ENCODE measurements at regions not wholly inside any gene's neighbourhood (a gene's known extent, or its start where the extent isn't known, plus 50 kb on each side); places are given as distances from the start of the nearest gene placed in this dataset.

GRCh38 chr6:85866758-85867401, 224.2 kb upstream of the SYNCRIP start:
- H3K4me3 ChIP-seq (replicated peaks; ENCODE audit: insufficient read depth, low read length), result no peak overlapping the region
- DNase-seq (ENCODE audit: low read depth in 1 of 2, low spot score in 1 of 2), result no peak
- H3K27me3 ChIP-seq (ENCODE audit: insufficient read depth, poor library complexity, severe bottlenecking), result peaks cover 2% of the 10 kb centered on the region
- TF ChIP-seq POLR2AphosphoS5 (IDR thresholded peaks at IDR 0.05; ENCODE audit: low read depth), result no peak
- no peak for TF ChIP-seq REST (IDR thresholded peaks at IDR 0.05; ENCODE audit: insufficient replicate concordance, low read depth)
- no peak for TF ChIP-seq SPI1 (IDR thresholded peaks at IDR 0.05; ENCODE audit: borderline replicate concordance, low read depth)
- TF ChIP-seq GABPA (IDR thresholded peaks at IDR 0.05; ENCODE audit: low read depth), result no peak
- TF ChIP-seq, protein P1, sequence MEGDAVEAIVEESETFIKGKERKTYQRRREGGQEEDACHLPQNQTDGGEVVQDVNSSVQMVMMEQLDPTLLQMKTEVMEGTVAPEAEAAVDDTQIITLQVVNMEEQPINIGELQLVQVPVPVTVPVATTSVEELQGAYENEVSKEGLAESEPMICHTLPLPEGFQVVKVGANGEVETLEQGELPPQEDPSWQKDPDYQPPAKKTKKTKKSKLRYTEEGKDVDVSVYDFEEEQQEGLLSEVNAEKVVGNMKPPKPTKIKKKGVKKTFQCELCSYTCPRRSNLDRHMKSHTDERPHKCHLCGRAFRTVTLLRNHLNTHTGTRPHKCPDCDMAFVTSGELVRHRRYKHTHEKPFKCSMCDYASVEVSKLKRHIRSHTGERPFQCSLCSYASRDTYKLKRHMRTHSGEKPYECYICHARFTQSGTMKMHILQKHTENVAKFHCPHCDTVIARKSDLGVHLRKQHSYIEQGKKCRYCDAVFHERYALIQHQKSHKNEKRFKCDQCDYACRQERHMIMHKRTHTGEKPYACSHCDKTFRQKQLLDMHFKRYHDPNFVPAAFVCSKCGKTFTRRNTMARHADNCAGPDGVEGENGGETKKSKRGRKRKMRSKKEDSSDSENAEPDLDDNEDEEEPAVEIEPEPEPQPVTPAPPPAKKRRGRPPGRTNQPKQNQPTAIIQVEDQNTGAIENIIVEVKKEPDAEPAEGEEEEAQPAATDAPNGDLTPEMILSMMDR (IDR thresholded peaks at IDR 0.05; ENCODE audit: insufficient read depth, low read length), result no peak
- no peak overlapping the region for H3K27ac ChIP-seq (replicated peaks)

- H3K27me3 ChIP-seq (ENCODE audit: insufficient read depth, poor library complexity, severe bottlenecking), result peaks cover 2% of the 10 kb centered on the region
- H3K27ac ChIP-seq (replicated peaks), result no peak overlapping the region
- no peak overlapping the region for H3K4me3 ChIP-seq (replicated peaks; ENCODE audit: insufficient read depth, low read length)
- no peak for DNase-seq (ENCODE audit: low read depth in 1 of 2, low spot score in 1 of 2)
- TF ChIP-seq POLR2AphosphoS5 (IDR thresholded peaks at IDR 0.05; ENCODE audit: low read depth), result no peak
- no peak for TF ChIP-seq SPI1 (IDR thresholded peaks at IDR 0.05; ENCODE audit: borderline replicate concordance, low read depth)
- TF ChIP-seq REST (IDR thresholded peaks at IDR 0.05; ENCODE audit: insufficient replicate concordance, low read depth), result no peak
- TF ChIP-seq GABPA (IDR thresholded peaks at IDR 0.05; ENCODE audit: low read depth), result no peak
- TF ChIP-seq, protein P1 (IDR thresholded peaks at IDR 0.05; ENCODE audit: insufficient read depth, low read length), result no peak
Observed at GRCh38 chr6:85866370-85866730, 223.7 kb upstream of the SYNCRIP start.

- H3K27me3 ChIP-seq (ENCODE audit: insufficient read depth, poor library complexity, severe bottlenecking), result peaks cover 2% of the 10 kb centered on the region
- H3K27ac ChIP-seq (replicated peaks), result no peak overlapping the region
- no peak for DNase-seq (ENCODE audit: low read depth in 1 of 2, low spot score in 1 of 2)
- TF ChIP-seq GABPA (IDR thresholded peaks at IDR 0.05; ENCODE audit: low read depth), result no peak
- TF ChIP-seq, protein P1 (IDR thresholded peaks at IDR 0.05; ENCODE audit: insufficient read depth, low read length), result no peak
- no peak for TF ChIP-seq SPI1 (IDR thresholded peaks at IDR 0.05; ENCODE audit: borderline replicate concordance, low read depth)
- no peak for TF ChIP-seq POLR2AphosphoS5 (IDR thresholded peaks at IDR 0.05; ENCODE audit: low read depth)
- no peak for TF ChIP-seq REST (IDR thresholded peaks at IDR 0.05; ENCODE audit: insufficient replicate concordance, low read depth)
- no peak overlapping the region for H3K4me3 ChIP-seq (replicated peaks; ENCODE audit: insufficient read depth, low read length)
Observed at GRCh38 chr6:85865420-85866369, 223.0 kb upstream of the SYNCRIP start.
